GM21717 (cell line): ENCODE measurements at regions not wholly inside any gene's neighbourhood (a gene's known extent, or its start where the extent isn't known, plus 50 kb on each side); places are given as distances from the start of the nearest gene placed in this dataset.

Experiments used
- ATAC-seq: cut with Tn5 transposase; IDR thresholded peaks from one replicate; pipeline ENCODE4 v1.9.1; 2021; ENCODE audit warnings: mild to moderate bottlenecking, moderate library complexity; ENCODE audit not compliant: unreplicated experiment

- ATAC-seq: no peak
Observed at GRCh38 chr12:67370979-67371378, 101.8 kb downstream of the CAND1 start.

- no peak for ATAC-seq
Observed at GRCh38 chr12:67377021-67377420, 107.9 kb downstream of the CAND1 start.

GRCh38 chr12:67377541-67377940 lies 108.4 kb downstream of the CAND1 start:
- ATAC-seq: no peak

- ATAC-seq: no peak
Observed at GRCh38 chr12:67382241-67382871, 113.2 kb downstream of the CAND1 start.

- no peak for ATAC-seq
Observed at GRCh38 chr12:67386869-67387565, 117.9 kb downstream of the CAND1 start.

GRCh38 chr12:67388331-67389138 lies 119.4 kb downstream of the CAND1 start:
- no peak for ATAC-seq

GRCh38 chr12:67390273-67390672 lies 121.1 kb downstream of the CAND1 start:
- no peak for ATAC-seq

GRCh38 chr12:67391034-67391433 lies 121.9 kb downstream of the CAND1 start:
- ATAC-seq: no peak

- ATAC-seq: no peak
Observed at GRCh38 chr12:67391656-67392055, 122.5 kb downstream of the CAND1 start.

GRCh38 chr12:67394550-67394949 lies 125.4 kb downstream of the CAND1 start:
- no peak for ATAC-seq

GRCh38 chr12:67400742-67401141 lies 131.6 kb downstream of the CAND1 start:
- no peak for ATAC-seq

GRCh38 chr12:67410246-67410645 lies 141.1 kb downstream of the CAND1 start:
- ATAC-seq: no peak

- ATAC-seq: no peak
Observed at GRCh38 chr12:67410667-67411067, 141.5 kb downstream of the CAND1 start.

- no peak for ATAC-seq
Observed at GRCh38 chr12:67411562-67411961, 142.4 kb downstream of the CAND1 start.

GRCh38 chr12:67413577-67413976 lies 144.4 kb downstream of the CAND1 start:
- ATAC-seq: no peak

GRCh38 chr12:67414011-67414715 lies 145.0 kb downstream of the CAND1 start:
- ATAC-seq: no peak

GRCh38 chr12:67415473-67415872 lies 146.3 kb downstream of the CAND1 start:
- ATAC-seq: no peak

- no peak for ATAC-seq
Observed at GRCh38 chr12:67419810-67420209, 150.7 kb downstream of the CAND1 start.

- no peak for ATAC-seq
Observed at GRCh38 chr12:67420506-67420905, 151.3 kb downstream of the CAND1 start.

- no peak for ATAC-seq
Observed at GRCh38 chr12:67422081-67422480, 152.9 kb downstream of the CAND1 start.

- ATAC-seq: no peak
Observed at GRCh38 chr12:67424784-67425183, 155.6 kb downstream of the CAND1 start.
